ENCODE measurements at regions not wholly inside any gene's neighbourhood (a gene's known extent, or its start where the extent isn't known, plus 50 kb on each side); places are given as distances from the start of the nearest gene placed in this dataset.

DNA sequence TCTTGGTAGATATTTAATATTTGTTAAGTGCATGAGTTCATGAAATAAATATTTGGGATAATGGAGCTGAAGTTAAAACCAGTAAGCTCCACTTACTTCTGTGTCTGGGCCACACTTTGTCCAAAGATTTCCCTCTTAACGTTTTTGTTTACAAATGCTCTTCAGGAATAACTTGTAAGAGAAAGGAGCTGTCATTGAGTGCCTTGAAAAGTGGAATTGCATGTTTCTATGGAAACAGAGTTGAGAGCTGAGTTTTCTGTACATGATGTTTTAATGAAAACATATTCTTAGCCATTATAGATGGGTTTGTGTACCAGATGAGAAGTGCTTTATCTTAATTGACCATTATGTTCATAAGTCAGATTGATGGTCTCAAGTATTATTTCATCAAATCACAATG, 1045.4 kb upstream of the EEF2KMT start:
- H3K9me2 ChIP-seq (ENCODE audit: insufficient read depth): no peaks in the 10 kb centered on the region
- ATAC-seq (no peak), DNase-seq (ENCODE audit: low read depth, low spot score) (no peak)
- CTCF ChIA-PET: no interaction called here
- H3K36me3 ChIP-seq (ENCODE audit: control insufficient read depth in 1 of 2, insufficient read depth in 2 of 2, low read length in 2 of 2): no peaks in the 10 kb centered on the region
- POLR2A ChIA-PET: no interaction called here
- H3K79me2 ChIP-seq (ENCODE audit: insufficient read depth, low read length): no peaks in the 10 kb centered on the region
- RAD21 ChIA-PET (ENCODE audit: low non-redundant PET in 1 of 2, low total read pairs in 2 of 2, uncharacterized antibody in 2 of 2, unreplicated experiment in 2 of 2): no interaction called here
- H3K9me3 ChIP-seq (ENCODE audit: control insufficient read depth in 1 of 2, insufficient read depth in 1 of 2, low read depth in 1 of 2, low read length in 2 of 2): peaks cover 0 to 15% of the 10 kb centered on the region in 2 experiments; a peak in 2 of 4 replicates
- TF ChIP-seq SRF (IDR thresholded peaks at IDR 0.05; ENCODE audit: low read depth) (no peak), POLR2A (IDR thresholded peaks at IDR 0.05; ENCODE audit: borderline replicate concordance, extremely low read depth, insufficient read depth, insufficient read length) (no peak), EZH2 (IDR thresholded peaks at IDR 0.05) (no peak), RAD21 (IDR thresholded peaks at IDR 0.05; ENCODE audit: low read depth) (no peak), MAX (IDR thresholded peaks at IDR 0.05) (no peak), CEBPB (IDR thresholded peaks at IDR 0.05; ENCODE audit: low read depth) (no peak), TCF7L2 (IDR thresholded peaks at IDR 0.05; ENCODE audit: borderline replicate concordance, extremely low read depth, insufficient read depth, insufficient read length) (no peak), YY1 (IDR thresholded peaks at IDR 0.05; ENCODE audit: extremely low read depth, insufficient replicate concordance, low read depth, low read length) (no peak)
- TF ChIP-seq, protein P1, sequence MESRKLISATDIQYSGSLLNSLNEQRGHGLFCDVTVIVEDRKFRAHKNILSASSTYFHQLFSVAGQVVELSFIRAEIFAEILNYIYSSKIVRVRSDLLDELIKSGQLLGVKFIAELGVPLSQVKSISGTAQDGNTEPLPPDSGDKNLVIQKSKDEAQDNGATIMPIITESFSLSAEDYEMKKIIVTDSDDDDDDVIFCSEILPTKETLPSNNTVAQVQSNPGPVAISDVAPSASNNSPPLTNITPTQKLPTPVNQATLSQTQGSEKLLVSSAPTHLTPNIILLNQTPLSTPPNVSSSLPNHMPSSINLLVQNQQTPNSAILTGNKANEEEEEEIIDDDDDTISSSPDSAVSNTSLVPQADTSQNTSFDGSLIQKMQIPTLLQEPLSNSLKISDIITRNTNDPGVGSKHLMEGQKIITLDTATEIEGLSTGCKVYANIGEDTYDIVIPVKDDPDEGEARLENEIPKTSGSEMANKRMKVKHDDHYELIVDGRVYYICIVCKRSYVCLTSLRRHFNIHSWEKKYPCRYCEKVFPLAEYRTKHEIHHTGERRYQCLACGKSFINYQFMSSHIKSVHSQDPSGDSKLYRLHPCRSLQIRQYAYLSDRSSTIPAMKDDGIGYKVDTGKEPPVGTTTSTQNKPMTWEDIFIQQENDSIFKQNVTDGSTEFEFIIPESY (IDR thresholded peaks at IDR 0.05; ENCODE audit: extremely low read depth, insufficient replicate concordance, low read length): no peak
- TF ChIP-seq, protein P2, sequence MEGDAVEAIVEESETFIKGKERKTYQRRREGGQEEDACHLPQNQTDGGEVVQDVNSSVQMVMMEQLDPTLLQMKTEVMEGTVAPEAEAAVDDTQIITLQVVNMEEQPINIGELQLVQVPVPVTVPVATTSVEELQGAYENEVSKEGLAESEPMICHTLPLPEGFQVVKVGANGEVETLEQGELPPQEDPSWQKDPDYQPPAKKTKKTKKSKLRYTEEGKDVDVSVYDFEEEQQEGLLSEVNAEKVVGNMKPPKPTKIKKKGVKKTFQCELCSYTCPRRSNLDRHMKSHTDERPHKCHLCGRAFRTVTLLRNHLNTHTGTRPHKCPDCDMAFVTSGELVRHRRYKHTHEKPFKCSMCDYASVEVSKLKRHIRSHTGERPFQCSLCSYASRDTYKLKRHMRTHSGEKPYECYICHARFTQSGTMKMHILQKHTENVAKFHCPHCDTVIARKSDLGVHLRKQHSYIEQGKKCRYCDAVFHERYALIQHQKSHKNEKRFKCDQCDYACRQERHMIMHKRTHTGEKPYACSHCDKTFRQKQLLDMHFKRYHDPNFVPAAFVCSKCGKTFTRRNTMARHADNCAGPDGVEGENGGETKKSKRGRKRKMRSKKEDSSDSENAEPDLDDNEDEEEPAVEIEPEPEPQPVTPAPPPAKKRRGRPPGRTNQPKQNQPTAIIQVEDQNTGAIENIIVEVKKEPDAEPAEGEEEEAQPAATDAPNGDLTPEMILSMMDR (IDR thresholded peaks at IDR 0.05 in 2 of 3, conservative IDR thresholded peaks at IDR 0.05 in 1 of 3; ENCODE audit: borderline replicate concordance in 1 of 3, insufficient read depth in 1 of 3, low read depth in 2 of 3, low read length in 2 of 3): no peak
- no peak overlapping the region for H3K4me2 ChIP-seq (ENCODE audit: low read length)
- no peaks in the 10 kb centered on the region for H3K4me1 ChIP-seq (ENCODE audit: control insufficient read depth in 1 of 2, insufficient read depth in 2 of 2, low read length in 2 of 2)
- no peak overlapping the region for H3K9ac ChIP-seq (ENCODE audit: low read length)
- no peak overlapping the region for H2AFZ ChIP-seq (ENCODE audit: low read depth, low read length, poor library complexity, severe bottlenecking)
- no TSS peak for BruUV-seq (replicated peaks)
- no peak overlapping the region for H3K4me3 ChIP-seq (replicated peaks in 1 of 2; ENCODE audit: low read depth in 1 of 2, low read length in 2 of 2)
- H4K20me1 ChIP-seq (ENCODE audit: insufficient read depth): no peaks in the 10 kb centered on the region
- intact Hi-C loops (cut with micrococcal nuclease): no loop called here
- no peak overlapping the region for H3K27ac ChIP-seq (ENCODE audit: low read depth, low read length)
- H3K27me3 ChIP-seq (ENCODE audit: insufficient read depth, low read length): no peaks in the 10 kb centered on the region
